ENCODE measurements at regions not wholly inside any gene's neighbourhood (a gene's known extent, or its start where the extent isn't known, plus 50 kb on each side); places are given as distances from the start of the nearest gene placed in this dataset.
"Not testable (repeated sequence)": the region's sequence is repeated elsewhere in the genome, so short reads cannot be mapped to it uniquely, and the experiment has no call there.

DNA sequence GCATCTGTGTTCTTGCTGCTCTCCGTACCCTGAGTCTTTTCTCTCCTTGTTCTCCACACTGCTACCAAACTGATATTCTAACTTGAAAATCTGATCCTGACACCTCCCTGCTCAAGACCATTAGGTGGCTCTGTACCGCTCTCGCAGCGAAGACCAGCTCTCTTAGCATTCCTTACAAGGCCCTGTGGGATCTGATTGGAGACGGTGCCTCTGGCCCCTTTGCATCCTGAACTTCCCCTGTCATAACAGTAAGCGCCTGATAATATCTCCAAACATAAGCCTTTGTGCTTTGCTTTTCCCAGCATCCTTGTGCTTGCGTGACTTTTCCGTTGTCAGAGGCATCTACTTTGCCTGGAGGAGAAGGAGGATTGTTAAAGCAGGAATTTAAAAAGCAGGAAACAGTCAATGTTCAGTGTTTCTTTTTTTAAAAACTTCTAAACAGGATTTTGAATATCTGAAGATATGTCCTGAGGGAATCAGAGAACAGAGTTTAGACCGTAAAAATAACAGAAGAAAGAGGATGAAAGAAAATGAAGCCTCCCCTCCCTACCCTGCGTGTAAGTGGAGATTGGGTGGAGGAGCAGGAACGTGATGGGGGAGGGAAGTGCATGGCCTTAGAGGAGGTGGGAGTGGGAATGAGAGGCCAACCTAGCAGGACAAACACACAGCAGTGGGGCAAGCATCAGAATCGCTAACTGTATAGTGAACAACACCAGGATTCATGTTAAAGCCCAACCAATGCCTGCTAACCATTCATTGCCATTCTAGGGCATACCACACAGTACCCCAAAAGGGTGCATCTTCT lies 89.2 kb upstream of the STMND1 start:
- DNase-seq = no peak

DNA sequence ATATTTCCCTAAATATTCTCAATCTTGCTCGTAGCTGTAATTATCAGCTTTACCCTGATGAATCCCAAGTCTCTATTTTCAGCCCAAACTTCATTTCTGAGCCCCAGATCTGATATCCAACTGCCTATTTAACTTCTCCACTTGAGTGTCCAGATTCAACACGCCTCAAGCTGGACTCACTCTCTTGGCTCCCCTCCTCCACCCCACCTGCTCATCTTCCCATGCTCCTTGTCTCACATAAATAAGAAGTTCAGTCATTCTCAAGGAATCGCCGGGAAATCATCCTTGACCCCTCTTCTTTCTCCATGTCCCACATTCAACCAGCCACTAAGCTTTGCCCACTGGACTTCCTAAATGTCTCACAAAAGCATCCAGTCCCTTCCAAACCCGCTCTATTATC lies 89.9 kb upstream of the STMND1 start:
- no peak for DNase-seq

DNA sequence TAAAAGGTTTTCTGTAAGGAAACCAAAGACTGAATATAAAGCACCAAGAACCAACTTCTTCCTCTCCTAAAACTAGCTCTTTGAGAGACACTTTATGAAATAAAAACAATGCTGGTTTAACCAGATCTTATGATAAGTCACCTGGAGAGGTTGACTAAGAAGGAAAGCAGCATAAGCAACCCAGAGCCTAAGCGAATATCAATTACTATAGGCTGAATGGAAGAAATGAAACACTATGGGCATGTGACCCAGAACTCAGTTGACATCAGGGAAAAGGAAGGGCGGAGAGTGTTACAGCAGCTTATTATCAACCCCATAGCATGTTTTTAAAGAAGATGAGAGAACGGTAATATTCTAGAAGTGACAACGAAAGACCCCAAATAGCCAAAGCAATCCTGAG lies 94.1 kb upstream of the STMND1 start:
- no peak for DNase-seq

DNA sequence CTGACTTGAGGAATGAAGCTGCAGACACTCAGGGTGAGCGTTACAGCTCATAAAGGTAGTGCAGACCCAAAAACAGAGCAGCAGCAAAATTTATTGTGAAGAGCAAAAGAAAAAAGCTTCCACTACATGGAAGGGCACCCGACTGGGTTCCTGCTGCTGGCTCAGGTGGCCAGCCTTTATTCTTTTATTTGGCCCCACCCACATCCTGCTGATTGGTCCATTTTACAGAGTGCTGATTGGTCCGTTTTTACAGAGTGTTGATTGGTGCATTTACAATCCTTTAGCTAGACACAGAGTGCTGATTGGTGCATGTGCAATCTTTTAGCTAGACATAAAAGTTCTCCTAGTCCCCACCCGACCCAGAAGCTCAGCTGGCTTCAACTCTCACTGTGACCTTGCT lies 95.3 kb upstream of the STMND1 start:
- no peak for DNase-seq

DNA sequence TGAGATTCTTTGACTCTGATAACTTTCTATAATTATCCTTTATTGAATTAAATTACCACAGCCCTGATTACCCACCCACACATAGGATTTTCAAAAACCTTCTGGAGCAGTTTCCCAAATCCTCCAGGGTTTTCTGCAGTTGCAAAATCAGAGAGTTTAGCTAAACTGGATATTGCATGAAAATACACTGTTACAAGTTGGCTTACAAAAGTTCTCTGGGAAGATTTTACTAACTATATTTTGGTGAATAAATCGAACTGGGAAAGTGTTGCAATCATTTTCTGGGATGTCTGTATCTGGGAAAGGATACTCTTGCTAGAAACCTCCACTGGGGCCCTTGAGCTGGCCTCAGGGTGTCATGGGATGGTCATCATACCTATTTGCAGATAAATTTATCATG lies 97.6 kb upstream of the STMND1 start:
- DNase-seq = no peak

DNA sequence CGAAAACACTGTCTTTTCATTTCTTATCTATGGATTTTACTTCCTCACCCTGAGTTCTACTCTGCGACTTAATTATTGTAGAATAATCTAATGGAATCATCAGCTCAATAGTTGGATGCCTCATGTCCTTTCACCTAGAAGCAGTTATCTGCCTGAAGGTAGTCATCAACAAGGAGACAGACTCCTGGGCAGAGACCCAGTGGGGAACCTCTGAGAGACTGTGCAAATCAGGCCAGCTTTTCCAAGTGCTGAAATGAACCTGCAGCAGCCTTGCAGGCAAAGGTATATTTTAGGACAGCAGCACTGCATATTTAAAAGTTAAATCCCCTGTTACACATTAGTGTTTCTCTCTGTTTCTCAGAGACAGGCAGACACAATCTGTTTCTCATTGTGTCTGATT lies 99.7 kb upstream of the STMND1 start:
- no peak for DNase-seq

DNA sequence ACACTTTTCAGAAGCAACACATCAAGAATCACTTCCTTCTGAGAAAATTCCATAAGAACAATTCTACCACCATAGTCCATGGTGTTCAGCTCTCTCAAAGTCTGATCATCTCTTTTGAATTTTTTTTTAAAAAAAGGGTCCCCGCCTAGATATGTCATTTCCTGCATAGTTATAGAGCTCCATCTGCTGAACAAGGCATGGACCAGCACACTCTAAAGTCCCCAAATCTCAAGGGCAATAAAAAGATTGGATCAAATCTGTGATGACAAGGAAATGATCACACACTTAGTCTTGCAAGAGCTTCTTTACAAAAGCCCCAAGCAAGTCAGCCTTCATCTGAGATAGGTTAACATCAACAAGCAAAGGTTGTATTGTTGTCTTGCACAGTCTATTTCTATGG lies 100.7 kb upstream of the STMND1 start:
- DNase-seq = no peak

DNA sequence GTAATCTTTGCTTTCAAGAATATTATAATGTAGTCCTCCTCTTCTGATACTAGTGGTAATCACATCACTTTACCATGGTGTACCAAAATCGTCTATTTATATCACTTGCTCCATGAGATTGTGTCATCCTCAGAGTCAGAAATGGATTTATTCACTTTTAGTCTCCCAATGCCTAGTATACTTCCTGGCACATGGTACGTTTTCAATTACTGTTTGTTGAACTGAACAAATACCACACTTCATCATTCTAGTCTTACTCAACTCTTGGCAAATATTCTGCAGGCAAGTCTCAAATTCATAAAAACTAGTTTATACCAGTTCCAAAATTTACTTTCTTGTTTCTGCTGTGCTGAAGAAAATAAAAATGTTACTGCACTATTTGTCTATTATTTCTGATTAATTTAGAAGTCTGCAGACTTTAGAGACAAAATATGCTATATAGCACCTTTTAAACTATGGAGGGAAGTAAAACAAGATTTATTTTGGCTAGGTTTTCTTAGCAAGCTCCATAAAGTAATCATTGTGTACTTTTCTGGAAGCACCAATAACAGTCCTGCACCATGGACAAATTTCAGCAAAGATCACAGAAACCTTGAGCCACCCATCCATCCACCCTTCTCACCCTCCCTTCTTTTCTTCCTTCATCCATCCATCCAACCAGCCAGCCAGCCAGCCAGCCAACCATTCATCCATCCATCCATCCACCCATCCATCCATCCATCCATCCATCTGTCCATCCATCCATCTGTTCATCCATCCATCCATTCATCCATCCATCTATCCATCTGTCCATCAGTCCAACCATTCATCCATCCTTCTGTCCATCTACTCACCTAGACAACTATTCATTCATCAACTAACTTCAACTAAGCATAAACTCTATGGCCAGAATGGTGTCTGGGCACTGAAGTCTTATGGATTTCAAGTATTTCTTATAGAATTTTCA lies 102.1 kb upstream of the STMND1 start:
- DNase-seq = no peak

DNA sequence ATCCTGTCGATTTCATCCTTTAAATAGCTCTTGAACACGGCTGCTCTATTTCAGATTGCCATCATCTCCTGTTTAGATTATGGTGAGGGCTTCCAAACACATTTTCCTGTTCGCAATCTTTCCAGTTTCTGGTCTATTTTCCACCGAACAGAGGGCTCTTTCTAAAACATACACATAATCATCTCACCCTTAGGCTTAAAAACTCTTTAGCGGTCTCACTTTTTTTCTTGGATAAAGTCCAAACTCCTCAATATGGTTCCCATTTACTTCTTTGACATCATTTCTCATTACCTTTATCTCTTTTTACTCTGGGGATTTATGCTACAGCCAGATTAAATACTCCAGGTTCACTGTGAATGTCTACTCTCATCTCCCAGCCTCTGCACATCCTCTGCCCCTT lies 103.4 kb upstream of the STMND1 start:
- no peak for DNase-seq

DNA sequence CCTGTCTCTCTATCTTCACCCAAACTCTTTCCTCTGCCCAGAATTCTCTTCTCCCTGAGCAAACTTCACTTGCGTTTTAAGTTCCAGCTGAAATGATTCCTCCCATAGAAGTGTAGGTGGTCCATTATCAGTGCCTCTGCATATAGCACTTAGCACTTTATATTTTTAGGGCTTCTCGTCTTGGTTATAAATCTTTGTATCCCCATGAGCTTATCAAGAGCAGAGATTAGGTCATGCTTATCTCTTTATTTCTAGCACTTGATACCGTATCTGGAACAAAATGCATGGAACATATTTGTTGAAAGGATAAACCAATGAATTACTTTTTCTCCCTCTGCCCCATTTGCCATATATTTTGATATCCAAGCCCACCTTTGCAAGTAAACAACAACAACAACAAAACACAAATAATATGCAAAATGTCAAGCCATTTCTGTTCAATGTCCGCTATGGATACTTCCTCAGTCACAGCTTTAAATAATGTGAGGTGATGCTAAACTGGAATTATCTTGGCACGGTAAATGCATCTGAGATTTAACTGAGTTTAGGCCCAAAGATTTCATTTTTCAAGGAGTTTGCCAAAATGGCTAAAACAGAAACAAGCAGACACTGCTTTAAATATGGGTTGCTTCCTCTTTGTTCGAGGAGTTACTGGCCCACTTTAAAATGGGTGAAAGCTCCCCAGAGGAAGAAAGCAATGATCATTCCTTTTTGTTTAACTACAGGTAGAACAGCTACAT lies 106.2 kb upstream of the STMND1 start:
- DNase-seq = no peak

DNA sequence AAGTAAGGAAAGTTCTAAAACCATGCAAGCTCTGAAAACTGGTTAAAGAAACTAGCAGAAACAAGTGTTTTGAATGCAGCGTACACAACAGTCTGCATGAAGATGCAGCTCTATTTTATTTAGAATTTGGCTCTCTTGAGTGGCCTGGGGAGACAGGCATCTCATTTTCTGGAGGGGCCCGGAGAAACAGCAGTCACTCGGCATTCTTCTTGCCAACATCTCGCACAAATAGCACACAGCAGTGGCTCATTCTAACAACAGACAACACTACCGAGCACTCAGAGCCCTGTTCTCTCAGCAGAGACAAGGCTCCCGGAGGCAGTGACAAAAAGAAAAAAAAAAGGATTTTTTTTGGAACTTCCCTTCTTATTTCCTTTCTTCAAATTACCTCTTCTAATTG lies 108.5 kb upstream of the STMND1 start:
- DNase-seq = no peak

DNA sequence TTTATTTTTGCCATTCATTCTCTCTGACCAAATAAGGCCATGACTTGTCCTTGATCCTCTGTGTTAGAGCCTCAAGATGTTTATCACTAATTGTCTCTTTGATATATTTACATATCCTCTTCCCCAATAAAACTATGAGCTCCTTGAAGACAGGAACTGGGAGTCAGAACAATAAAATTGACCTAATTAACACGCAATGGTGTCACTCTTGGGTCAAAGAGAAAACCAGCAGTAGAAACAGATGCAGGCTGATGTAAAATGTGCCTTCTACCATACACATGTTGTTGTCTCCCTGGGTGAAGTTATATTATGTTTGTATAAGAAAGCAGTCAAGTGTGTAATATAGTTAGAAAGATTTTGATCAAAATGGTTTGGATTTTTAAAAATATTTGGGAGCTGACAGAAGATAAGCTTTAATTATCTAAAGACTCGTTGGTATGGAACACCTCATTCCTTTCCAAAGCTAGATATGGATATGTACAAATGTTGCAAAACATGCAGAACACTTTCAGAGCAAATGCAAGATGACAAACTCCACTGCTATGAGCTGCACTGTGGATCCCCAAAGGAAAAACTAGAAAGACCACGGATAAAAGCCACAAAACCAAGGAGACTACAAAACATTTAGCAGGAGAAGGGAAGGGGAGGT lies 109.7 kb upstream of the STMND1 start:
- no peak for DNase-seq

DNA sequence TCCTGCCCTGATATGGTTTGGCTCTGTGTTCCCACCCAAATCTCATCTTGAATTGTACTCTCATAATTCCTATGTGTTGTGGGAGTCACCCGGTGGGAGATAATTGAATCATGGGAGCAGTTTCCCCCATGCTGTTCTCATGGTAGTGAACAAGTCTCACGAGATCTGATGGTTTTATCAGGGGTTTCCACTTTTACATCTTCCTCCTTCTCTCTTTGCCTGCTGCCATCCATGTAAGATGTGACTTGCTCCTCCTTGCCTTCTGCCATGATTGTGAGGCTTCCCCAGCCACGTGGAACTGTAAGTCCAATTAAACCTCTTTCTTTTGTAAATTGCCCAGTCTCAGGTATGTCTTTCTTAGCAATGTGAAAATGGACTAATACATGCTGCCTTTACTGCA lies 111.9 kb upstream of the STMND1 start:
- not testable (repeated sequence) for DNase-seq

DNA sequence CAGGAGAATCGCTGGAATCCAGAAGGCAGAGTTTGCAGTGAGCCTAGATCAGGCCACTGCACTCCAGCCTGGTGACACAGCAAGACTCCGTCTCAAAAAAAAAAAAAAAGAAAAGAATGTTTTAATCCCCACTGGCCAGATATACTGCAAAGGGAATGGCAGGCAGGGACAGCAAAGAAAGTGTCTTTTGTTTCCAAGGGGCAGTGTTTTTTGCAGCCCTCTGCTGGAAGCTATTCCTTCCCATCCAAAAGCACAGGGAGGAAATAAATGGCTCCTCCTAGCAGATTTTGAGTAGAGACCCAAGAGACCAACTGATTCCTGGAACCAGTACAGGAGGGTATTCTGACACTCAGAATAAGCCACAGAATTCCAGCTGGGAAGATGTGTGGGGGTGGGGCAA lies 112.5 kb upstream of the STMND1 start:
- no peak for DNase-seq

DNA sequence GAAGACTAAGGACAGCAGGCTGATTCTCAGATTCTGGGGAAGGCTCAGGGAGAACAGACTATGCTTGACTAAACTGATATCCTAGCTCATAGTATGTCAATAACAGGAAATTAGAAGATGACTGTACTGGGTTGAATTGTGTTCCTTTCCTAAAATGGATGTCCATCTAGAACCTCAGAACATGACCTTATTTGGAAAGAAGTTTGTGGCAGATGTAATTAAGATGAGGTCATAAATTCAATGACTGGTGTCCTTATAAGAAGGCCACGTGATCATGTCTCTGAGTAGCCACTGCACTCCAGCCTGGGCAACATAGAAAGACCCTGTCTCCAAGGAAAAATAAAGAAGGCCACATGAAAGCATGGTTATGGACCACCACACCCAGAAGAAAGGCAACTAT lies 113.9 kb upstream of the STMND1 start:
- DNase-seq = no peak

DNA sequence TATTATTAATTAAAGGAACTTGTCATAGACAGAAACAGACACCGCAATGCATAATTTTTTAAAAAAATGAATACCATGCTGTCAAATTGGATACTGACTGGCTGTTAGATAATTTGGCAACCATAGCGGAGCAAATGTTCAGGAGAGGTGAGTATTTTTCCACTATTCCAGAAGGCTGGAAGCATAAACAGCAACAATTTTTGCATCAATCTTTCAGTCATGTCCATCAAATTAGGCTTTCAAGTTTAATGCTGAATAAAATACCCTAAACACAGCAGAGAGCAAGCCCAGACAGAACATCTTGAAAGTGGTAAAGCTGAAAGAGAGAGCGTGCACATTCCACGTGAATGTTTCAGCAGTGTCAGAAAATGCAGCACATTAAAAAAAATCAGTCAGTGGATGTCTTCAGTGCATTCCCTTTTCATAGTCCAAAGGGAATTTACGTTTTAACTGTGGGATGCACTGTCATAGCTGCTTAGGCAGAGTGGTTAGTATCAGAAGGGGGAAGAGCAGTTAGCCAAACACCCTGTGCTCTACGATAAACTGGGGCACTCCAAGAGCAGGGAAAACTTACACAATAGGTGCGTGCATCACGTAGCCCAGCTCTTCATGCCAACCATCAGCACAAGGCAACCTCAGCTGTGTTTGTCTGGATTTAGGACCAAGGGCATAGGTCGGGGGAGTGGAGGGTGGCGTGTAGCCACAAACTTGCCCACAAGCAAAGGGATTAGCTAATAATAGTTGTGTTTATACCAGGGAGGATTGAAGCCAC lies 116.2 kb upstream of the STMND1 start:
- no peak for DNase-seq

DNA sequence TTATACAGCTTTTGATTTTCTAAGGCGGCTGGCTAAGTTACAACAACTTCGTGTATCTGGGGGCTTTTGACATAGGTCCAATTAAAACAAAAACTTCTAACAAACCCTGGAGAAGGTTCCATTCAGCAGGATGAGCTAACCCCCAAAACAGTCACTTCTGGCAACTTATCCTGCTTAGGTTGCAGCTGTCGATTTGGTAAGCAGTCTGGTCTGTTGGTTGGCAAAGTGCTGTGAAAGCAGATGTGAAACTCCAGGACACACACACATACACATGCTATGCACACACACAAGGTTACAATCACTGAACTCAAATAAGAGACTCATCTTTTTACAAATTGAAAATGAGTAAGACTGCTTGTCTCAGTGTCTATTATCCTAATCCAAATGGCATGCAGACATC lies 119.0 kb upstream of the STMND1 start:
- DNase-seq = no peak

DNA sequence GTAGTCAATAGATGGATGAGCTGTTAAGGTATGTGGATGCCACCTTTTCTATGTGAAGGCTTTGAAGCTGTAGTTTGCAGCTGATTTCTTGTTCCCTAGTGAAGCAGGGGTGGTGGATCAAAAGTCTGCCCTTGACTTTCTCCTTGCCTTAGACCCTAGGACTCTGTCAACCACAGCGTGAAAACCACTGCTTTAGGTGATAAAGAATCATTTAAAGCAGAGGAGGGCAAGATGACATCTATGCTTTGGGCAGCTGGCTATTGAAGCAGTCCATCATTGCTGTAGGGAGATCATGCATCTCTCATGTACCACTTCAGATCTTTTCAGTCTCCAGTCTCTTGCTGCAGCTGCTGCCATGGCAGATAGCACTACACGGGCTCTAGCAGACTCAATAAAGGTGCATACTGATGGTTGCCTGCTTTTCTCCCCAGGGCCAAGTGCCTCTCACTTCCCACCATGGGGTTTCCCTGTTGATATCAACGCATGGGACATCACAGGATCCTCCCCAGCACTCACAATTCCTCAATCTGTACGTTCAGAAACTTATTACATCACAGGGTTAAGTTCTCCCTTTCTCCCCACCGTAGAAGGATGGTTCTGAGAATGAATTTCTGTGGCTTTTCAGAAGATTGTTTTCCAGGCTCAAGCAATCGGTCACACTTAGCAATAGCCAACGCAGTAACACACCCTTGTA lies 122.0 kb upstream of the STMND1 start:
- no peak for DNase-seq

DNA sequence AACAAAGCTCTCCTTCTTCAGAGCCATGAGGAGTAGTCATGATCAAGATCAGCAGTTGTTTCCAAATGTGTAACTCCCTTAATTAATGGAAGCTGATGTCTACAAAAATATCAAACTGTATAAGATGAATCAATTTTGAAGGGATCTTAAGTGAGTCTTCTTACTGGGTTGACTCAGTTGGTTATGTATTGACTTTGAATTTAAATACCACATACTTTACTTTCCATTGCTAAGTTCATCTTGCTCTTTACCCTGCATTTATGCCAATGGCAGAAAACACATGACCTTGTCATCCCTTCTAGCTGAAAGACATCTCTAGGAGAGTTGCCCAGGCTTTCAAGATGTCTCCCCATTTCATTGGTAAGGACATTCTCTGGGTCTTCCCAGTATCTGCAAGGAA lies 123.2 kb upstream of the STMND1 start:
- no peak for DNase-seq

DNA sequence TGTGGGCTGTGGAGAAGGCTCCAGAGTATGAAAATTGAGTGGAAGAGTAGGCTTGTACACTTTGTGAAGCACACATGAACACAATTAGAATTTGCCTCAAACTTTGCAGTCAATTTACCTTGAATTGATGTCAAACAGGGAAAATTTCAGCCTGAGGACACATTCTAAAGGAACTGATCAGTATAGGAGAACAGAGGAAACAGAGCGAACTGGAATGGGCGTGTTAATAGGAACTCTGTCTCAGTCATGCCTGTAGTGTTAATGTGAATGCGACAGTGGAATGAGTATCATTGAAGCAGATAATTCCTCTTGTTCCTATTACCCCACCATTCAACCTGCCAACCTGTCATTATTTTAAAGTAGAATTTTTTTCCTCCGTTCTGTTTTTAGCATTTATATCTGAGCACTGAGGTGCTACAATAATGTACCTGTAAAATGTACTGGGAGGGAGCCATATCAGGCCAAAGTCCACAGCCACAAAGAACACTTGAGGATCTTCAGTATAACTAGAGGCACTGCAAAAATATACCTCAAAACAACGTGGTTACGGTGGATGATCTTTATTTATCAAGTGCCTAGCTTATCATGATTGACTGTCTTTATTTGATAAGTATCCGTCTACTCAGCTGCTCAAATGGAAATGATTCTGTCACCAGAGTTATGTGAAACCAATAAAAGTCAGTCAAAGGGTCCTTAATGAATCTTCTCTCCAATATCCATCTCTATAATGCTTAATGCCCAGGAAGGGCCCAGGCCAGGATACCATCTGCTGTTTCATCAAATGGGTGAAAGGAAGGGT lies 125.3 kb upstream of the STMND1 start:
- DNase-seq = no peak
